Ishikawa (cell line): ENCODE measurements at regions not wholly inside any gene's neighbourhood (a gene's known extent, or its start where the extent isn't known, plus 50 kb on each side); places are given as distances from the start of the nearest gene placed in this dataset.

Experiments used
- CEBPB ChIP-seq: IDR thresholded peaks from 2 replicates; pipeline ENCODE4 v1.6.1; 2012
- EGR1 ChIP-seq: IDR thresholded peaks from 2 replicates; pipeline ENCODE4 v1.6.1; 2012
- TF ChIP-seq, protein P1 (sequence below): IDR thresholded peaks from 2 replicates; pipeline ENCODE4 v1.6.1; 2012; ENCODE audit warnings: low read depth, mild to moderate bottlenecking

DNA sequence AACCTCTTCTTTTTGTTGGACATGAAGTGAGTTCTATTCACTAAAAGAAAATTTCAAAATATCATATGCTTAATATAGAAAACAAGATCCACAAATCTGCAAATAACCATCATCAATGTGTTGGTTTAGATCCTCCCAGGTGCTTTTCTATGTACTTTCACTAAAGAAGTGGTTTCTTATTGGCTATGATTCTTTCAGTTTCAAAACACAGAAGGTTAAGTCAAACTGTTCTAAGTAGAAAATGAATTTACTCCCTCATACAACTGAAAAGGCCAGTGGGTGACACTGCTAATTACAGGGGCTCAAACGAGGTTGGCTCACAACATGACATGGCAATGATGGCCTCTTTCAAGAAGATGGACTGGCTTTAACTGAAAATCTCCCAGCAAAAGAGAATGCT is 111.7 kb downstream of the GALR1 start:
- TF ChIP-seq CEBPB (no peak), EGR1 (no peak)
- TF ChIP-seq, protein P1, sequence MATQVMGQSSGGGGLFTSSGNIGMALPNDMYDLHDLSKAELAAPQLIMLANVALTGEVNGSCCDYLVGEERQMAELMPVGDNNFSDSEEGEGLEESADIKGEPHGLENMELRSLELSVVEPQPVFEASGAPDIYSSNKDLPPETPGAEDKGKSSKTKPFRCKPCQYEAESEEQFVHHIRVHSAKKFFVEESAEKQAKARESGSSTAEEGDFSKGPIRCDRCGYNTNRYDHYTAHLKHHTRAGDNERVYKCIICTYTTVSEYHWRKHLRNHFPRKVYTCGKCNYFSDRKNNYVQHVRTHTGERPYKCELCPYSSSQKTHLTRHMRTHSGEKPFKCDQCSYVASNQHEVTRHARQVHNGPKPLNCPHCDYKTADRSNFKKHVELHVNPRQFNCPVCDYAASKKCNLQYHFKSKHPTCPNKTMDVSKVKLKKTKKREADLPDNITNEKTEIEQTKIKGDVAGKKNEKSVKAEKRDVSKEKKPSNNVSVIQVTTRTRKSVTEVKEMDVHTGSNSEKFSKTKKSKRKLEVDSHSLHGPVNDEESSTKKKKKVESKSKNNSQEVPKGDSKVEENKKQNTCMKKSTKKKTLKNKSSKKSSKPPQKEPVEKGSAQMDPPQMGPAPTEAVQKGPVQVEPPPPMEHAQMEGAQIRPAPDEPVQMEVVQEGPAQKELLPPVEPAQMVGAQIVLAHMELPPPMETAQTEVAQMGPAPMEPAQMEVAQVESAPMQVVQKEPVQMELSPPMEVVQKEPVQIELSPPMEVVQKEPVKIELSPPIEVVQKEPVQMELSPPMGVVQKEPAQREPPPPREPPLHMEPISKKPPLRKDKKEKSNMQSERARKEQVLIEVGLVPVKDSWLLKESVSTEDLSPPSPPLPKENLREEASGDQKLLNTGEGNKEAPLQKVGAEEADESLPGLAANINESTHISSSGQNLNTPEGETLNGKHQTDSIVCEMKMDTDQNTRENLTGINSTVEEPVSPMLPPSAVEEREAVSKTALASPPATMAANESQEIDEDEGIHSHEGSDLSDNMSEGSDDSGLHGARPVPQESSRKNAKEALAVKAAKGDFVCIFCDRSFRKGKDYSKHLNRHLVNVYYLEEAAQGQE: no peak
